B cell (primary cell): ENCODE measurements at regions not wholly inside any gene's neighbourhood (a gene's known extent, or its start where the extent isn't known, plus 50 kb on each side); places are given as distances from the start of the nearest gene placed in this dataset.

Source experiments
- ATAC-seq: fragments of 200-7000 bp; cut with Tn5 transposase; one replicate; pipeline ENCODE4 v1.10.0; 2021; ENCODE audit warnings: low read depth, mild to moderate bottlenecking, moderate number of reproducible peaks, moderate library complexity
- CTCF ChIA-PET: fragments of 350-600 bp; sonication (Branson Sonifier 250); formaldehyde crosslinking; loops from one replicate; lab custom pipeline; 2021; ENCODE audit warnings: antibody characterized with exemption, inconsistent platforms; lab: Charles Lee
- POLR2A ChIA-PET: fragments of 350-600 bp; sonication (Branson Sonifier 250); formaldehyde crosslinking; loops from one replicate; lab custom pipeline; 2021; ENCODE audit warnings: antibody characterized with exemption; lab: Charles Lee
- DNase-seq: peaks from one replicate; pipeline ENCODE4 v3.0.0; 2013
- H2AFZ ChIP-seq: 2 replicates; pipeline ENCODE4 v1.6.1; 2012; ENCODE audit warnings: mild to moderate bottlenecking, low read depth, low read length; ENCODE audit not compliant: insufficient read depth, poor library complexity, severe bottlenecking
- H3K27ac ChIP-seq, 2 donors: 1 replicate in 1 of 2; 2 replicates in 1 of 2; pipeline ENCODE4 v1.5.1; 2012 to 2013; ENCODE audit warnings: low read length in 2 of 2, mild to moderate bottlenecking in 2 of 2, moderate library complexity in 1 of 2
- H3K27me3 ChIP-seq, 4 experiments: fragments of 200-600 bp in 1 of 4; sonication (generic) in 1 of 4; replicated peaks in 1 of 4; 1 replicate in 2 of 4; 2 replicates in 2 of 4; pipeline versions ENCODE4 v1.6.1 to v1.7.0; 2013 to 2016; ENCODE audit warnings: low read length in 3 of 4, mild to moderate bottlenecking in 2 of 4, mixed read lengths in 1 of 4, moderate library complexity in 1 of 4; ENCODE audit not compliant: insufficient read depth in 4 of 4, control insufficient read depth in 3 of 4; ENCODE audit errors: control extremely low read depth in 1 of 4
- H3K36me3 ChIP-seq, 2 experiments: replicated peaks in 1 of 2; 1 replicate in 1 of 2; 2 replicates in 1 of 2; pipeline versions ENCODE4 v1.6.1 to v1.7.1; 2013; ENCODE audit warnings: low read length in 1 of 2; ENCODE audit not compliant: insufficient read depth in 2 of 2, control insufficient read depth in 1 of 2; ENCODE audit errors: control extremely low read depth in 1 of 2, extremely low read depth in 1 of 2
- H3K4me1 ChIP-seq, 2 donors: fragments of 200-600 bp in 1 of 2; sonication (generic) in 1 of 2; 1 replicate in 1 of 2; 2 replicates in 1 of 2; pipeline versions ENCODE4 v1.5.1 to v1.6.1; 2013 to 2017; ENCODE audit warnings: low read length in 2 of 2; ENCODE audit not compliant: control insufficient read depth in 2 of 2, insufficient read depth in 2 of 2
- H3K4me2 ChIP-seq: replicated peaks from 2 replicates; pipeline ENCODE3; 2012; ENCODE audit warnings: mild to moderate bottlenecking, low read depth, low read length; ENCODE audit not compliant: poor library complexity, severe bottlenecking
- H3K4me3 ChIP-seq, 5 experiments: fragments of 200-600 bp in 1 of 5; sonication (generic) in 1 of 5; 1 replicate in 3 of 5; 2 replicates in 2 of 5; pipeline versions ENCODE4 v1.5.1 to v1.7.0; 2011 to 2016; ENCODE audit warnings: low read length in 4 of 5, mild to moderate bottlenecking in 4 of 5, low read depth in 2 of 5, control low read depth in 1 of 5, moderate library complexity in 1 of 5; ENCODE audit not compliant: insufficient read depth in 1 of 5; ENCODE audit errors: control extremely low read depth in 1 of 5, extremely low read depth in 1 of 5
- H3K79me2 ChIP-seq: fragments of 200-600 bp; sonication (generic); one replicate; pipeline ENCODE4 v1.6.0; 2016; ENCODE audit warnings: low read length; ENCODE audit not compliant: control insufficient read depth, insufficient read depth
- H3K9ac ChIP-seq: fragments of 200-600 bp; sonication (generic); 2 replicates; pipeline ENCODE4 v1.6.1; 2017; ENCODE audit warnings: mild to moderate bottlenecking, low read length, moderate library complexity
- H3K9me3 ChIP-seq, 3 donors: one replicate each; pipeline versions ENCODE4 v1.6.1 to v1.7.1; 2013; ENCODE audit warnings: low read length in 2 of 3; ENCODE audit not compliant: control insufficient read depth in 2 of 3, insufficient read depth in 1 of 3; ENCODE audit errors: control extremely low read depth in 1 of 3
- H4K20me1 ChIP-seq: 2 replicates; pipeline ENCODE4 v1.6.0; 2012; ENCODE audit warnings: mild to moderate bottlenecking, low read length; ENCODE audit not compliant: insufficient read depth, control insufficient read depth, poor library complexity, severe bottlenecking
- H3K27ac Mint-ChIP-seq: one replicate; pipeline ENCODE4 v1.8.0; 2021; ENCODE audit warnings: mixed read lengths
- H3K27me3 Mint-ChIP-seq: one replicate; pipeline ENCODE4 v1.8.0; 2021; ENCODE audit warnings: mixed read lengths
- H3K4me1 Mint-ChIP-seq: one replicate; pipeline ENCODE4 v1.8.0; 2021; ENCODE audit warnings: mixed read lengths
- H3K4me3 Mint-ChIP-seq: one replicate; pipeline ENCODE4 v1.8.0; 2021; ENCODE audit warnings: mixed read lengths
- H3K9me3 Mint-ChIP-seq: one replicate; pipeline ENCODE4 v1.8.0; 2022; ENCODE audit warnings: mixed read lengths; ENCODE audit not compliant: insufficient read depth
- CTCF ChIP-seq: fragments of 200-600 bp; IDR thresholded peaks from one replicate; pipeline ENCODE4 v1.8.0; 2022; ENCODE audit warnings: antibody characterized with exemption, mild to moderate bottlenecking
- EZH2 ChIP-seq: IDR thresholded peaks from 2 replicates; pipeline ENCODE4 v1.6.1; 2012; ENCODE audit warnings: borderline replicate concordance, low read depth, mild to moderate bottlenecking, moderate library complexity, low read length; ENCODE audit not compliant: insufficient read depth, poor library complexity, severe bottlenecking
- WGBS: methylation state at CpG from one replicate; pipeline ENCODE4 v1.1.5; 2013; ENCODE audit warnings: missing lambda C conversion rate; ENCODE audit not compliant: insufficient coverage; 5-methylcytosine and 5-hydroxymethylcytosine counted together
- intact Hi-C: fragments of 100-400 bp; cut with micrococcal nuclease; formaldehyde crosslinking; loops from one replicate; pipeline ENCODE4 v1.10.0; 2022

GRCh38 chr16:72317446-72317845 is 145.5 kb upstream of the PMFBP1 start:
- Histone ChIP-seq H3K27me3 (no peaks in the 10 kb centered on the region), H3K36me3 (no peaks in the 10 kb centered on the region), H3K27ac (no peak overlapping the region), H3K4me3 (no peak overlapping the region), H3K4me1 (no peaks in the 10 kb centered on the region), H3K4me2 (no peak overlapping the region), H3K79me2 (no peaks in the 10 kb centered on the region), H3K9ac (no peak overlapping the region), H2AFZ (no peak overlapping the region), H3K9me3 (peaks cover 0 to 23% (median 8%) of the 10 kb centered on the region in 3 donors), H4K20me1 (no peaks in the 10 kb centered on the region)
- intact Hi-C loops, result no loop called here
- CTCF ChIA-PET, result no interaction called here
- H3K4me3 Mint-ChIP-seq, result no peak overlapping the region
- 29% methylated on average over 1 of the region's 2 CpGs for WGBS
- DNase-seq, result no peak
- no peaks in the 10 kb centered on the region for H3K27me3 Mint-ChIP-seq
- H3K4me1 Mint-ChIP-seq, result no peaks in the 10 kb centered on the region
- POLR2A ChIA-PET, result no interaction called here
- no peak overlapping the region for H3K27ac Mint-ChIP-seq
- peaks cover 23% of the 10 kb centered on the region for H3K9me3 Mint-ChIP-seq
- no peak for ATAC-seq
- no peak for TF ChIP-seq EZH2
- no peak for TF ChIP-seq CTCF

- Histone ChIP-seq H3K4me2 (no peak overlapping the region), H3K4me1 (no peaks in the 10 kb centered on the region), H3K79me2 (no peaks in the 10 kb centered on the region), H3K4me3 (no peak overlapping the region), H3K9ac (no peak overlapping the region), H3K9me3 (peaks cover 0 to 3% (median 0%) of the 10 kb centered on the region in 3 donors), H3K36me3 (no peaks in the 10 kb centered on the region), H2AFZ (no peak overlapping the region), H4K20me1 (no peaks in the 10 kb centered on the region), H3K27me3 (no peaks in the 10 kb centered on the region), H3K27ac (no peak overlapping the region)
- no peak overlapping the region for H3K4me3 Mint-ChIP-seq
- ATAC-seq (no peak), DNase-seq (no peak)
- ChIA-PET POLR2A (no interaction called here), CTCF (no interaction called here)
- intact Hi-C loops, result no loop called here
- TF ChIP-seq EZH2 (no peak), CTCF (no peak)
- H3K27ac Mint-ChIP-seq, result no peak overlapping the region
- 100% methylated on average over 1 of the region's 2 CpGs for WGBS
- H3K4me1 Mint-ChIP-seq, result no peaks in the 10 kb centered on the region
- H3K27me3 Mint-ChIP-seq, result no peaks in the 10 kb centered on the region
- peaks cover 10% of the 10 kb centered on the region for H3K9me3 Mint-ChIP-seq
These were observed 141.9 kb upstream of the PMFBP1 start for GRCh38 chr16:72313903-72314302.
